ENCODE measurements at regions not wholly inside any gene's neighbourhood (a gene's known extent, or its start where the extent isn't known, plus 50 kb on each side); places are given as distances from the start of the nearest gene placed in this dataset.

- Mint-ChIP-seq H3K9me3 (ENCODE audit: low read depth) (peaks cover 4% of the 10 kb centered on the region), H3K36me3 (no peaks in the 10 kb centered on the region), H3K4me1 (no peaks in the 10 kb centered on the region), H3K27me3 (no peaks in the 10 kb centered on the region), H3K27ac (no peak overlapping the region), H3K4me3 (no peak overlapping the region)
- CTCF ChIA-PET, result no interaction called here
- ATAC-seq (no peak), DNase-seq (no peak)
Measured at GRCh38 chrX:122835886-122836285, 348.2 kb upstream of the GRIA3 start.

- CTCF ChIA-PET, result no interaction called here
- Mint-ChIP-seq H3K27me3 (no peaks in the 10 kb centered on the region), H3K4me1 (no peaks in the 10 kb centered on the region), H3K27ac (no peak overlapping the region), H3K36me3 (no peaks in the 10 kb centered on the region), H3K4me3 (no peak overlapping the region), H3K9me3 (ENCODE audit: low read depth) (no peaks in the 10 kb centered on the region)
- DNase-seq (no peak), ATAC-seq (no peak)
Measured at GRCh38 chrX:122850326-122850725, 333.8 kb upstream of the GRIA3 start.

DNA sequence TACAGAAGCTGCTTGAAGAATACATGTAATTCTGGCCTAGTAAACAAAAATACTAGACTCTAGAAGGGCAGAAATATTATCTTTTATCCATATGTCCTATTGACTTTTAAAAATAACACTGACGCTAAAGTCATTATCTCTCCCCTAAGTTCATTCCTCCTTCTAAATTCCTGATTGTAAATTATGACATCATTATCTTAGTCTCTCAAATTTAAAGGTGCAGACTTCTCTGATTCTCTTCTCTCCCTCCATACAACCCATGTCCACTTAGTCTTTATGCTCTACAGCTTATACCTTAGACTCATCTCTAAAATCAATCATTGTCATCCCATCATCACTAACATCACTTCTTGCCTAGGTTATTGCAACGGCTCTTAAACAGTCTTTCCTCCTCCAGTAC is 327.9 kb upstream of the GRIA3 start:
- H3K4me1 Mint-ChIP-seq, result no peaks in the 10 kb centered on the region
- H3K9me3 Mint-ChIP-seq (ENCODE audit: low read depth), result peaks cover 2% of the 10 kb centered on the region
- no peaks in the 10 kb centered on the region for H3K36me3 Mint-ChIP-seq
- DNase-seq (no peak), ATAC-seq (no peak)
- CTCF ChIA-PET, result no interaction called here
- H3K27ac Mint-ChIP-seq, result no peak overlapping the region
- H3K4me3 Mint-ChIP-seq, result no peak overlapping the region
- no peaks in the 10 kb centered on the region for H3K27me3 Mint-ChIP-seq

GRCh38 chrX:122857734-122858133 is 326.3 kb upstream of the GRIA3 start:
- H3K36me3 Mint-ChIP-seq, result no peaks in the 10 kb centered on the region
- H3K4me1 Mint-ChIP-seq, result no peaks in the 10 kb centered on the region
- H3K4me3 Mint-ChIP-seq, result no peak overlapping the region
- no peaks in the 10 kb centered on the region for H3K27me3 Mint-ChIP-seq
- H3K9me3 Mint-ChIP-seq (ENCODE audit: low read depth), result peaks cover 2% of the 10 kb centered on the region
- DNase-seq, result no peak
- CTCF ChIA-PET, result no interaction called here
- no peak for ATAC-seq
- H3K27ac Mint-ChIP-seq, result no peak overlapping the region

DNA sequence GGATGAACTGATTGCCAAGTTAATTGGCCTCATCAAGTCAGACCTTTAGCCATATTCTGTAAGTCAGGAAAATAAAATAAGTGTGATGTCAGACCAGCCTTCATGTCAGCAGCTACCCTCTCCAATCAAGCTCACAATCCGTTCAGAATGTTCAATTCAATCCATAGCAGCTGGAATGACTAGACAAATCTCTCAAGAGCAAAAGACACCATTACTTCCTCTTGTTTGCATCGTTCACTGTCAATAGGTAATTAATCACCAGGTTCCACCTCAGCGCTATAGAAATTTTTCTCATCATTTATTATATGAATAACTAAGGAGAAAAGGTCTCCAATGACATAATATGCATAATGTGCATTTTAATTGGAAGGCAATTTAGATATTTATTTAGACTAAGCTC is 321.0 kb upstream of the GRIA3 start:
- CTCF ChIA-PET, result no interaction called here
- Mint-ChIP-seq H3K36me3 (no peaks in the 10 kb centered on the region), H3K27ac (no peak overlapping the region), H3K4me1 (no peaks in the 10 kb centered on the region), H3K9me3 (ENCODE audit: low read depth) (no peaks in the 10 kb centered on the region), H3K27me3 (no peaks in the 10 kb centered on the region), H3K4me3 (no peak overlapping the region)
- DNase-seq (no peak), ATAC-seq (no peak)

- DNase-seq (no peak), ATAC-seq (no peak)
- H3K27me3 Mint-ChIP-seq, result no peaks in the 10 kb centered on the region
- H3K4me1 Mint-ChIP-seq, result no peaks in the 10 kb centered on the region
- no peaks in the 10 kb centered on the region for H3K9me3 Mint-ChIP-seq (ENCODE audit: low read depth)
- H3K27ac Mint-ChIP-seq, result no peak overlapping the region
- CTCF ChIA-PET, result no interaction called here
- no peaks in the 10 kb centered on the region for H3K36me3 Mint-ChIP-seq
- no peak overlapping the region for H3K4me3 Mint-ChIP-seq
Measured at GRCh38 chrX:122866532-122866931, 317.5 kb upstream of the GRIA3 start.

DNA sequence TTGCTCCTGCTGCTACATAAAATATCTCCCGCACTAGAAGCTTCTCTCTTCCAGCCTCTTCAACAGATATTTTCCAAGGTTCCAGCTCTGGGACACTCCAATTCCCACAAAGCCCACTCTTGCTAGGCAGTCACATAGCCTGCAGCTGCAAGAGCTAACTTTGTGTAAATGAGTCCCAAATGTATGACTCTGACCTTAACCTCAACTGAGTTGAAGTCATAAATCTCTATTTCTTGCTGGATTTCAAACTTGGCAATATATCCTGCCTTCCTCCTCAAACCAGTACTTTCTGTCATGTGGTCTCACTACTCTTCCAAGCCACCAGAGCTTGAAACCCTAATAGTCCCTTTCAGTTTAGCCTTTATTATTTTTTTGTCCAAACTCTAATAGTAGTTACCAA is 315.4 kb upstream of the GRIA3 start:
- CTCF ChIA-PET, result no interaction called here
- Mint-ChIP-seq H3K9me3 (ENCODE audit: low read depth) (no peaks in the 10 kb centered on the region), H3K36me3 (no peaks in the 10 kb centered on the region), H3K27ac (no peak overlapping the region), H3K4me1 (no peaks in the 10 kb centered on the region), H3K27me3 (no peaks in the 10 kb centered on the region), H3K4me3 (no peak overlapping the region)
- DNase-seq, result no peak
- no peak for ATAC-seq

DNA sequence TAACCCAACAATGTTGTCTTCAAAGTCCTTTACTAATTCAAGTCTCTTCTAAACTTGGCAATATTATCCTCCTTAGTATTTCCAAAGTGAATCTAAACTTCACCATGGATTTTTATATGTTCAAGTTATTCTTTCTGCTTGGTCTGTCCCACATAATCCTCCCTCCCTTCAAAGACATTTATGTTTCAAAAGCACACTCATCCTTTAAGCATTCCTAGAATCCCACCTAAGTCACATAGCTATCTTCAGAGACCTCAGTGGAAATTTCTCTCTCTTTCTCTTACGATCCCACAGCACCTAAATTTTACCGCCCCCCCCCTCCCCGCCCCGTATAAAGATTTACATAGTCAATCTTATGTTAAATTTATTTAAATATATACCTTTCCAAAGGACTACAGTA is 314.9 kb upstream of the GRIA3 start:
- CTCF ChIA-PET, result no interaction called here
- no peak overlapping the region for H3K27ac Mint-ChIP-seq
- H3K9me3 Mint-ChIP-seq (ENCODE audit: low read depth), result no peaks in the 10 kb centered on the region
- DNase-seq (no peak), ATAC-seq (no peak)
- no peak overlapping the region for H3K4me3 Mint-ChIP-seq
- H3K36me3 Mint-ChIP-seq, result no peaks in the 10 kb centered on the region
- H3K4me1 Mint-ChIP-seq, result no peaks in the 10 kb centered on the region
- no peaks in the 10 kb centered on the region for H3K27me3 Mint-ChIP-seq

GRCh38 chrX:122878269-122878668 is 305.8 kb upstream of the GRIA3 start:
- no peaks in the 10 kb centered on the region for H3K27me3 Mint-ChIP-seq
- DNase-seq (no peak), ATAC-seq (no peak)
- CTCF ChIA-PET, result no interaction called here
- H3K36me3 Mint-ChIP-seq, result no peaks in the 10 kb centered on the region
- H3K9me3 Mint-ChIP-seq (ENCODE audit: low read depth), result peaks cover 2% of the 10 kb centered on the region
- no peaks in the 10 kb centered on the region for H3K4me1 Mint-ChIP-seq
- H3K4me3 Mint-ChIP-seq, result no peak overlapping the region
- H3K27ac Mint-ChIP-seq, result no peak overlapping the region

DNA sequence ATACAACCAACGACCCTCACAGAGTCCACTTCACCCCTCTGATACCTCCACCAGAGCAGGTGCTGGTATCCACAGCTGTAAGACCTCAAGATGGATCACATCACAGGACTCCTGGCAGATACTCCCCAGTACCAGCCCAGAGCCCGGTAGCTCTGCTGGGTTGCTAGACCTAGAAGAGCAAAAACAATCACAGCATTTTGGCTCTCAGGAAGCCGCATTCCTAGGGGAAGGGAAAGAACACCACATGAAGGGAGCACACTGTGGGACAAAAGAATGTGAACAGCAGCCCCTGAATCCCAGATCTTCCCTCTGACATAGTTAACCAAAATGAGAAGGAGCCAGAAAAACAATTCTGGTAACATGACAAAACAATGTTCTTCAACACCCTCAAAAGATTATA is 303.1 kb upstream of the GRIA3 start:
- Mint-ChIP-seq H3K4me3 (no peak overlapping the region), H3K36me3 (no peaks in the 10 kb centered on the region), H3K27ac (no peak overlapping the region), H3K4me1 (no peaks in the 10 kb centered on the region), H3K9me3 (ENCODE audit: low read depth) (no peaks in the 10 kb centered on the region), H3K27me3 (no peaks in the 10 kb centered on the region)
- CTCF ChIA-PET, result no interaction called here
- no peak for ATAC-seq
- no peak for DNase-seq

GRCh38 chrX:122890729-122891128 is 293.3 kb upstream of the GRIA3 start:
- no peaks in the 10 kb centered on the region for H3K27me3 Mint-ChIP-seq
- H3K36me3 Mint-ChIP-seq, result no peaks in the 10 kb centered on the region
- DNase-seq, result no peak
- H3K4me1 Mint-ChIP-seq, result no peaks in the 10 kb centered on the region
- no peak overlapping the region for H3K4me3 Mint-ChIP-seq
- ATAC-seq, result no peak
- CTCF ChIA-PET, result no interaction called here
- no peak overlapping the region for H3K27ac Mint-ChIP-seq
- peaks cover 2% of the 10 kb centered on the region for H3K9me3 Mint-ChIP-seq (ENCODE audit: low read depth)

DNA sequence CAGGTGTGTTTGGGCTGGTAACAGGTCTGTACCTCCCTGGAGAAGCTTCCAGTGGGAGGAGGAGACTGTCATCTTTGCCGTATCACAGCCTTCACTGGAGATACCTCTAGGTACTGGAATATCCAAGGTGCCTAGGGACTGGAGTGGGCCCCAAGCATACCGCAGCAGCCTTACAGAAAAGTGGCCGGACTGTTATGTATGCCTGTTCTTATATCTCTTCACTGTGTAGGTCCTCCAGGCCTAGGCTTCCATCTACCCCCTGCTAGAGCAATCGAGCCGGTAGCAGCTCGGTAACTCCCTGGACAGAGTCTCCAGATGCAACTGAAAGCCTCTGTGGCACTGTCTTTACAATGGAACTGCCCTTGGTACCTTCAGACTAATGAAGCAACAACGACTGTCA is 277.4 kb upstream of the GRIA3 start:
- CTCF ChIA-PET, result no interaction called here
- Mint-ChIP-seq H3K9me3 (ENCODE audit: low read depth) (peaks cover 4% of the 10 kb centered on the region), H3K27me3 (no peaks in the 10 kb centered on the region), H3K27ac (no peak overlapping the region), H3K36me3 (no peaks in the 10 kb centered on the region), H3K4me1 (no peaks in the 10 kb centered on the region), H3K4me3 (no peak overlapping the region)
- ATAC-seq (no peak), DNase-seq (no peak)

GRCh38 chrX:122907375-122907774 is 276.7 kb upstream of the GRIA3 start:
- H3K4me3 Mint-ChIP-seq, result no peak overlapping the region
- H3K27ac Mint-ChIP-seq, result no peak overlapping the region
- no peaks in the 10 kb centered on the region for H3K36me3 Mint-ChIP-seq
- H3K27me3 Mint-ChIP-seq, result no peaks in the 10 kb centered on the region
- ATAC-seq, result no peak
- peaks cover 4% of the 10 kb centered on the region for H3K9me3 Mint-ChIP-seq (ENCODE audit: low read depth)
- CTCF ChIA-PET, result no interaction called here
- DNase-seq, result no peak
- no peaks in the 10 kb centered on the region for H3K4me1 Mint-ChIP-seq

GRCh38 chrX:122910697-122911096 is 273.4 kb upstream of the GRIA3 start:
- no peak for ATAC-seq
- Mint-ChIP-seq H3K27ac (no peak overlapping the region), H3K27me3 (no peaks in the 10 kb centered on the region), H3K4me3 (no peak overlapping the region), H3K36me3 (no peaks in the 10 kb centered on the region), H3K4me1 (no peaks in the 10 kb centered on the region), H3K9me3 (ENCODE audit: low read depth) (peaks cover 4% of the 10 kb centered on the region)
- CTCF ChIA-PET, result no interaction called here
- no peak for DNase-seq

DNA sequence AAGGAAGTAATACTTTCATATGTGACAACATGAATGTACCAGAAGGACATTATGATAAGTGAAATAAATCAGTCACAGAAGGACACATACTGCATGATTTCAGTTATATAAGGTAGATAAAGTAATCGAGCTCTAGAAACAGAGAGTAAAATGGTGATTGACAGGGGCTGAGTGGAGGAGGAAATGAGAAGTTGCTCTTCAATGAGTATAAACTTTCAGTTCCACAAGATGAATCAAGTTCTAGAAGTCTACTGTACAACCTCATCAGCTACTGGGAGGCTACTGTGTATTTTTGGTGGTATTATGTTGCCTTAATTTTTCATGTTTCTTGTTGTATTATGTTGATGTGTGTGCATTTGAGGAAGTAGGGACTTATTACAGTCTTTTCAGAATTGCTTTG is 270.9 kb upstream of the GRIA3 start:
- Mint-ChIP-seq H3K4me1 (no peaks in the 10 kb centered on the region), H3K9me3 (ENCODE audit: low read depth) (peaks cover 4% of the 10 kb centered on the region), H3K4me3 (no peak overlapping the region), H3K36me3 (no peaks in the 10 kb centered on the region), H3K27me3 (no peaks in the 10 kb centered on the region), H3K27ac (no peak overlapping the region)
- ATAC-seq, result no peak
- DNase-seq, result no peak
- CTCF ChIA-PET, result no interaction called here

Data from activated CD8-positive, alpha-beta memory T cell treated with anti-CD3 and anti-CD28 coated beads, Interleukin-2, amount 10 ng/mL, durations not matched to agents 7 days and 5 days (primary cell).